ENCODE measurements at regions not wholly inside any gene's neighbourhood (a gene's known extent, or its start where the extent isn't known, plus 50 kb on each side); places are given as distances from the start of the nearest gene placed in this dataset.

DNA sequence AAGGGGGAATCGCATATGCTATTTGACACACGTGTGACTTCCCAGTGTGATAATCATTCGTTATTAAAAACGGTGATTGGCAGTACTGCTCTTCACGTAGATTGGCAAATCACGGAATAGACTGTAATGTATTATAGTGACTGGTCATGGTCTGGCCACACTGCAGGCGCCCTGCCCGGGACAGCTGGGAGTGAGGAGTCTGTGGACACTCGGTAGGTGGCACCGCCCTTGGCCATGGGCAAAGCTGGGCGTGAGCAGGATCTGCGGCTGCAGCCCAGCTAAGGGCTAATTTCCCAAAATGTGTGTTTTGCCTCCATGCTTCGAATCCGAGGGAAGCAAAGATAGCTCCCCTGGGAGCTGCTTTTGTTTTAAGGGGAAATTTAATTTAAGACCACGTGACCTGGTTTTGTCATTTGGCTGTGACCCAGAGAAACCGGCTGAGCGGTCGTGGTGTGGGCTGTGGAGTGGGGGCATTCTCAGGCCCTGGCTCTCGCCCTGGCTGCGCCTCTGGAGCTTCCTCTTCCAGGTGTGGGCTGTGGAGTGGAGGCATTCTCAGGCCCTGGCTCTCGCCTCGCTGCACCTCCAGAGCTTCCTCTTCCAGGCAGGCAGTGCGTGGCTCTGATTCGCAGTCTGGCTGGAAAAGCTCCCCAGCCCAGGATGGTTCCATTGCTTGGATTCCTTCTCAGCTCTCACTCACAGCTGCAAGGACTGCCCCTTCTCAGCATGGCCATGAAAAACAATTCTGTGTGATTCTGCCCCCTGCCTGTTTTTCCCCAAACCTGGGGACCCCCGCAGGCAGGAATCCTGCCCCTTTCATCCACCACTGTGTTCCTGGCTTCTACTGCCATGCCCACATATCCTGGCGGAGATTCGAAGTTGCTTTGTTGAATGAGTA, 131.1 kb downstream of the OLFM1 start:
- TF ChIP-seq REST (IDR thresholded peaks at IDR 0.05; ENCODE audit: insufficient replicate concordance, low read depth) = no peak
- TF ChIP-seq CTCF (IDR thresholded peaks at IDR 0.05; ENCODE audit: insufficient read depth, low read length) = no peak
